Fibroblast of lung (primary cell): ENCODE measurements at regions not wholly inside any gene's neighbourhood (a gene's known extent, or its start where the extent isn't known, plus 50 kb on each side); places are given as distances from the start of the nearest gene placed in this dataset.

Source experiments
- DNase-seq, 2 donors: peaks; one replicate each; pipeline versions ENCODE4 v3.0.0 to v3.0.0-alpha.2; 2010; ENCODE audit warnings: low read depth in 2 of 2
- H2AFZ ChIP-seq: 2 replicates; pipeline ENCODE4 v1.5.1; 2012; ENCODE audit warnings: low read length, control low read depth, inconsistent platforms
- H3K27ac ChIP-seq: 2 replicates; pipeline ENCODE4 v1.5.1; 2011; ENCODE audit warnings: low read length, control low read depth; ENCODE audit not compliant: insufficient read depth
- H3K27me3 ChIP-seq: 2 replicates; pipeline ENCODE4 v1.5.1; 2011; ENCODE audit warnings: mild to moderate bottlenecking, low read length; ENCODE audit not compliant: control insufficient read depth, insufficient read depth
- H3K36me3 ChIP-seq: 2 replicates; pipeline ENCODE4 v1.5.1; 2011; ENCODE audit warnings: low read length; ENCODE audit not compliant: control insufficient read depth, insufficient read depth
- H3K4me1 ChIP-seq: 2 replicates; pipeline ENCODE4 v1.5.1; 2011; ENCODE audit warnings: low read length; ENCODE audit not compliant: control insufficient read depth, insufficient read depth; ENCODE audit errors: extremely low read depth
- H3K4me2 ChIP-seq: 2 replicates; pipeline ENCODE4 v1.5.1; 2011; ENCODE audit warnings: low read length, control low read depth; ENCODE audit not compliant: insufficient read depth; ENCODE audit errors: extremely low read depth
- H3K4me3 ChIP-seq, 4 experiments: fragments of 200-600 bp in 1 of 4; sonication (generic) in 1 of 4; replicated peaks in 1 of 4; 2 replicates each; pipeline ENCODE4 v1.5.1; 2011 to 2016; ENCODE audit warnings: low read length in 4 of 4, low read depth in 3 of 4, mild to moderate bottlenecking in 3 of 4, control low read depth in 2 of 4, inconsistent platforms in 1 of 4, mixed read lengths in 1 of 4; ENCODE audit not compliant: insufficient read depth in 1 of 4; ENCODE audit errors: control extremely low read depth in 1 of 4
- H3K79me2 ChIP-seq: 2 replicates; pipeline ENCODE4 v1.5.1; 2012; ENCODE audit warnings: mild to moderate bottlenecking, low read length, inconsistent platforms; ENCODE audit not compliant: control insufficient read depth, insufficient read depth
- H3K9ac ChIP-seq: 2 replicates; pipeline ENCODE4 v1.5.1; 2011; ENCODE audit warnings: mild to moderate bottlenecking, low read length, control low read depth; ENCODE audit not compliant: insufficient read depth
- H3K9me3 ChIP-seq: 2 replicates; pipeline ENCODE4 v1.5.1; 2012; ENCODE audit warnings: low read depth, low read length; ENCODE audit not compliant: control insufficient read depth, insufficient read depth
- H4K20me1 ChIP-seq: 2 replicates; pipeline ENCODE4 v1.5.1; 2011; ENCODE audit warnings: low read length; ENCODE audit not compliant: control insufficient read depth, insufficient read depth; ENCODE audit errors: extremely low read depth
- CTCF ChIP-seq, 2 donors: IDR thresholded peaks in 1 of 2; conservative IDR thresholded peaks in 1 of 2; 1 replicate in 1 of 2; 2 replicates in 1 of 2; pipeline ENCODE4 v1.5.1; 2011 to 2012; ENCODE audit warnings: low read length in 2 of 2, control low read depth in 1 of 2, inconsistent platforms in 1 of 2, low read depth in 1 of 2, mild to moderate bottlenecking in 1 of 2
- EZH2 ChIP-seq: IDR thresholded peaks from 2 replicates; pipeline ENCODE4 v1.5.1; 2012; ENCODE audit warnings: low read length, control low read depth, mild to moderate bottlenecking; ENCODE audit errors: missing control alignments

GRCh38 chr1:228920831-228921230 is 185.6 kb downstream of the RHOU start:
- peak; percentile 43 to 63 for DNase-seq
- Histone ChIP-seq H3K4me3 (no peak overlapping the region), H3K9ac (no peak overlapping the region), H2AFZ (no peak overlapping the region), H3K36me3 (no peaks in the 10 kb centered on the region), H4K20me1 (no peaks in the 10 kb centered on the region), H3K4me2 (no peak overlapping the region), H3K27ac (no peak overlapping the region), H3K9me3 (no peaks in the 10 kb centered on the region), H3K79me2 (no peaks in the 10 kb centered on the region), H3K4me1 (no peaks in the 10 kb centered on the region), H3K27me3 (no peaks in the 10 kb centered on the region)
- TF ChIP-seq CTCF (conservative IDR thresholded peaks at IDR 0.05 in 1 of 2, IDR thresholded peaks at IDR 0.05 in 1 of 2; ENCODE audit: low read depth in 1 of 2, low read length in 2 of 2) (no peak), EZH2 (no peak)

- Histone ChIP-seq H4K20me1 (no peaks in the 10 kb centered on the region), H3K4me2 (no peak overlapping the region), H3K4me3 (no peak overlapping the region), H3K9me3 (no peaks in the 10 kb centered on the region), H3K4me1 (no peaks in the 10 kb centered on the region), H3K27me3 (no peaks in the 10 kb centered on the region), H3K36me3 (no peaks in the 10 kb centered on the region), H2AFZ (no peak overlapping the region), H3K79me2 (no peaks in the 10 kb centered on the region), H3K27ac (no peak overlapping the region), H3K9ac (no peak overlapping the region)
- no peak for DNase-seq
- TF ChIP-seq EZH2 = no peak
- TF ChIP-seq CTCF (conservative IDR thresholded peaks at IDR 0.05 in 1 of 2, IDR thresholded peaks at IDR 0.05 in 1 of 2; ENCODE audit: low read depth in 1 of 2, low read length in 2 of 2) = no peak
These were observed 186.2 kb downstream of the RHOU start for GRCh38 chr1:228921481-228921880.

GRCh38 chr1:228922722-228923376 is 187.6 kb downstream of the RHOU start:
- TF ChIP-seq EZH2 (no peak), CTCF (conservative IDR thresholded peaks at IDR 0.05 in 1 of 2, IDR thresholded peaks at IDR 0.05 in 1 of 2; ENCODE audit: low read depth in 1 of 2, low read length in 2 of 2) (no peak)
- H3K9me3 ChIP-seq = no peaks in the 10 kb centered on the region
- H3K27ac ChIP-seq = no peak overlapping the region
- H3K36me3 ChIP-seq = no peaks in the 10 kb centered on the region
- H3K27me3 ChIP-seq = no peaks in the 10 kb centered on the region
- no peak overlapping the region for H3K9ac ChIP-seq
- H4K20me1 ChIP-seq = no peaks in the 10 kb centered on the region
- H3K4me3 ChIP-seq = no peak overlapping the region
- no peak overlapping the region for H2AFZ ChIP-seq
- no peaks in the 10 kb centered on the region for H3K79me2 ChIP-seq
- no peak overlapping the region for H3K4me2 ChIP-seq
- H3K4me1 ChIP-seq = no peaks in the 10 kb centered on the region
- no peak for DNase-seq
